ENCODE measurements at regions not wholly inside any gene's neighbourhood (a gene's known extent, or its start where the extent isn't known, plus 50 kb on each side); places are given as distances from the start of the nearest gene placed in this dataset.

DNA sequence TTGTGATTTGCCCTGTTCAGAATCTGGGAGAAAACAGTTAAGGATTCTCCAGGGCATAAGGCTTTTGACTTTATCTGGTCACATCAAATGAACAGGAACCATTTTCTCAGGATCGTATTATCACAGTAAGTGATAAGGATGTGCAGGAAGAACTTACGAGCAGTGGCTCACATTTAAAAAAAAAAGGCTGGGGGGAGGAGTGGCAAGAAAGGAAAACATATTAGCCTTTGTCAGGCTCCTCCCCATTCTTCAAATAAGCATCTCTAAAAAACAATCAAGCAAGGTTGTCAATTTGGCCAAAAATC, 234.3 kb upstream of the TMEM161B start:
- Histone ChIP-seq H3K4me1 (no peaks in the 10 kb centered on the region), H3K27ac (no peak overlapping the region), H3K36me3 (no peaks in the 10 kb centered on the region), H3K9me3 (no peaks in the 10 kb centered on the region), H3K4me3 (peak overlapping the region; percentile 46), H3K27me3 (no peaks in the 10 kb centered on the region)
- TF ChIP-seq, protein P1, sequence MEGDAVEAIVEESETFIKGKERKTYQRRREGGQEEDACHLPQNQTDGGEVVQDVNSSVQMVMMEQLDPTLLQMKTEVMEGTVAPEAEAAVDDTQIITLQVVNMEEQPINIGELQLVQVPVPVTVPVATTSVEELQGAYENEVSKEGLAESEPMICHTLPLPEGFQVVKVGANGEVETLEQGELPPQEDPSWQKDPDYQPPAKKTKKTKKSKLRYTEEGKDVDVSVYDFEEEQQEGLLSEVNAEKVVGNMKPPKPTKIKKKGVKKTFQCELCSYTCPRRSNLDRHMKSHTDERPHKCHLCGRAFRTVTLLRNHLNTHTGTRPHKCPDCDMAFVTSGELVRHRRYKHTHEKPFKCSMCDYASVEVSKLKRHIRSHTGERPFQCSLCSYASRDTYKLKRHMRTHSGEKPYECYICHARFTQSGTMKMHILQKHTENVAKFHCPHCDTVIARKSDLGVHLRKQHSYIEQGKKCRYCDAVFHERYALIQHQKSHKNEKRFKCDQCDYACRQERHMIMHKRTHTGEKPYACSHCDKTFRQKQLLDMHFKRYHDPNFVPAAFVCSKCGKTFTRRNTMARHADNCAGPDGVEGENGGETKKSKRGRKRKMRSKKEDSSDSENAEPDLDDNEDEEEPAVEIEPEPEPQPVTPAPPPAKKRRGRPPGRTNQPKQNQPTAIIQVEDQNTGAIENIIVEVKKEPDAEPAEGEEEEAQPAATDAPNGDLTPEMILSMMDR (IDR thresholded peaks at IDR 0.05), result no peak
- DNase-seq, result no peak
- intact Hi-C loops (cut with DNase I), result no loop called here
- ATAC-seq, result no peak

DNA sequence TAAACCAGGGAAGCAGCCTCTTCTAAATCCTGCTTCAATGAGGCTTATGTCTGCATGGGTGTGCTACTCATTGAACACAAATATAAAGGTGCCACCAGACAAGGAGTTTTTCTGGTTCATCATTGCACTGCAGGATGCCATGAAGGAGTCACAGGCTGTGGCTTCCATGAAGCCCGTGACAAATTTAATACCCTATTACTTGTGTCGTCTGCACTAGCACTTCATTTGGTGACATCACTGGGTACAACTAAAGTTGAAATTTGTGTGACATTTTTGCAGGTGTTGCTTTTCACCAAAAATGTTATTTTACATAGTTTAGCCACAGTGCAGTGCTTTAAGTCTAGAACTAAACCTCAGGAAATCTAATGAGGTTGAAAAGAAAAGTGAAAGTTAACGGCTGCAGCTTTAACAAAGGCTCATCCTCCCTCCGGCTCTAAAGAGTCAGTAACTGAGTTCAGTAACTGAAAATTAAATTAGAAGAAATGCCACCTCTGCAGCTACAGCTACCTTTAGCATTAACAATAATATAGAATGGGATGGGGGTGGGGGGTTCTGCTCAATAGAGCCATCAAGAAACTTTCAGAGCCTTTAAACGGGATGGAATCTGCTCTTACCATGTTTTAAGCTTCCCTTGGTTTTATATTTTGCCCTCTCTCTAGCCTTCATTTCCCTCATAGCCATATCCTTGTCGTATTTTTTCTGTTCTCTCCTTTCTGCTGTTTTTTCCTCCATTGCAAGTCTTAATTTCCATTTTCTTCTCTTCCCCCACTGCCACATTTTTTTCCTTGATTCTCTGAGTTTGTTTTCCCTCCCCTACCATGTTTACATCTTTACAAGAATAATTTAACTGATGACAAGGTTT, 233.8 kb upstream of the TMEM161B start:
- ATAC-seq, result no peak
- intact Hi-C loops (cut with DNase I), result no loop called here

DNA sequence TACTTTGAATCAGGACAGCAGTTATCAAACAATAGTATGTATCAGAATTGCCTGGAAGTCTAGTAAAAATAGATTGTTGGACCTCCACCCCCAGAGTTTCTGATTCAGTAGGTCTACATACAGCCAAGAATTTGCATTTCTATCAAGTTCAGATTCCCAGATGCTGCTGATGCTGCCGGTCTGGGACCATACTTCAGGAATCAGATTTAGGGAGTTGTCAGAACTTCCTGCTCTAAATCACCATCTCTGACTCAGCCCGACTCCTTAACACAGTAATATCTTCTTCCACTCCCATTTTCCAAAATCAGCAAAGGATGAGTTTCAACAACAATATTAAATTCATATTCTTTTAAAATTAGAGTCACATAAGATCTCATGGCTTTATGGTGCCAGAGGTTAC, 227.2 kb upstream of the TMEM161B start:
- no peak for ATAC-seq
- intact Hi-C loops (cut with DNase I), result no loop called here
- TF ChIP-seq, protein P1 (IDR thresholded peaks at IDR 0.05), result no peak

More for the DNA sequence above, 233.8 kb upstream of the TMEM161B start:
- Histone ChIP-seq H3K36me3 (no peaks in the 10 kb centered on the region), H3K27me3 (no peaks in the 10 kb centered on the region), H3K4me3 (peak overlapping the region; percentile 46), H3K27ac (no peak overlapping the region), H3K4me1 (no peaks in the 10 kb centered on the region), H3K9me3 (no peaks in the 10 kb centered on the region)
- no peak for DNase-seq
- TF ChIP-seq, protein P1 (IDR thresholded peaks at IDR 0.05), result no peak

DNA sequence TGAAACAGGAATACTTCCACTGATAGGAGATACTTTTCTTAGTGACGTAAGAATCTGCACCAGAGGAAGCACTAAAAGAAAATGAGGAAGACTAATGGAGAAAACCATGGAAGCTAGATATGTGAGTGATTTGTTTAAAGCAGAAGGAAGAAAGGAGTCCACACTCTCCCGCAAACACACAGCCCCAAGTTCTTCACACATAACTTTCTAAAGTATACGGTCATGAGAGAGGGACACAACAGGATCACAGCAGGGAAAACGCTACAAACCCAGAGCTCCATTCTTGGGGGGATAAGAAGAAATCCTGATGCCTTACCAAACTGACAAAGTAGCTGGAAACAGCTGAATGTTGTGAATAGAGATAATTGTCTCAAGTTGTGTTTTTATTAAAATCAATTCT, 222.2 kb upstream of the TMEM161B start:
- intact Hi-C loops (cut with DNase I), result no loop called here
- H3K4me1 ChIP-seq, result no peaks in the 10 kb centered on the region
- no peaks in the 10 kb centered on the region for H3K9me3 ChIP-seq
- H3K36me3 ChIP-seq, result no peaks in the 10 kb centered on the region
- TF ChIP-seq, protein P1 (IDR thresholded peaks at IDR 0.05), result no peak
- no peak overlapping the region for H3K27ac ChIP-seq
- ATAC-seq (no peak), DNase-seq (no peak)
- H3K27me3 ChIP-seq, result no peaks in the 10 kb centered on the region
- no peak overlapping the region for H3K4me3 ChIP-seq

More for the DNA sequence above, 227.2 kb upstream of the TMEM161B start:
- no peaks in the 10 kb centered on the region for H3K36me3 ChIP-seq
- no peaks in the 10 kb centered on the region for H3K4me1 ChIP-seq
- no peaks in the 10 kb centered on the region for H3K27me3 ChIP-seq
- no peak overlapping the region for H3K27ac ChIP-seq
- H3K4me3 ChIP-seq, result no peak overlapping the region
- no peak for DNase-seq
- no peaks in the 10 kb centered on the region for H3K9me3 ChIP-seq

DNA sequence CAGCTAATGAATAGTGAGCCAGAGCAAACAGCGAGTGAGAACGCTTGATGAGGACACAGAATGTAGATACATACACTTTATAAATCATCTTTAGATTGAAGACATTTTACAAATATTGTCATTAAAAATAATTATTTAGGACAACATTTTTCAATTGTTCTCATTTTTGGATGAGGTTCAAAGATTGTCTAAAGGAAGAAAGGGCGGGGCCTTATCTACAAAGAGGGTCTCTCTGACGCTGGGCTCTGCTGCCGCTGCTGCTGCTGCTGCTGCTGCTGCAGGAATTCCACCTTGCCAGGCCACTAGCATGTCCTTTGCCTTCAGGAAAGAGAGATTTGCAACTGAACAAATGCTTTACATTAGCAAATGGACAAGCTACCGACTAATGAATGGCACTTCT, 220.7 kb upstream of the TMEM161B start:
- H3K27me3 ChIP-seq, result no peaks in the 10 kb centered on the region
- TF ChIP-seq, protein P1 (IDR thresholded peaks at IDR 0.05), result no peak
- ATAC-seq (no peak), DNase-seq (no peak)
- intact Hi-C loops (cut with DNase I), result no loop called here
- no peaks in the 10 kb centered on the region for H3K36me3 ChIP-seq
- H3K4me1 ChIP-seq, result no peaks in the 10 kb centered on the region
- H3K4me3 ChIP-seq, result no peak overlapping the region
- no peaks in the 10 kb centered on the region for H3K9me3 ChIP-seq
- H3K27ac ChIP-seq, result no peak overlapping the region
